K562 (cell line): ENCODE measurements at regions not wholly inside any gene's neighbourhood (a gene's known extent, or its start where the extent isn't known, plus 50 kb on each side); places are given as distances from the start of the nearest gene placed in this dataset.

Experiments
- ATAC-seq: fragments of 200-7000 bp; cut with Tn5 transposase; 3 replicates; pipeline ENCODE4 v1.9.1; 2020; ENCODE audit warnings: moderate library complexity
- BruUV-seq: library from RNA; stranded (reverse); fragments of 400-500 nt; replicated peaks from 2 replicates; lab custom pipeline; 2021; lab: Mats Ljungman, UMichigan
- CTCF ChIA-PET: fragments of 300-600 bp; formaldehyde crosslinking; extraction: SDS; loops from one replicate; lab custom pipeline; 2021; ENCODE audit warnings: low intra/inter-chr PET ratio; lab: Yijun Ruan, JAX
- POLR2A ChIA-PET: fragments of 300-600, 350-650 bp; sonication (Branson Sonifier 250); formaldehyde crosslinking; extraction: SDS; loops from one replicate; lab custom pipeline; 2021; ENCODE audit warnings: antibody characterized with exemption, inconsistent platforms; lab: Yijun Ruan, JAX
- DNase-seq, 4 experiments: peaks; one replicate each; pipeline versions ENCODE4 v3.0.0 to v3.0.0-alpha.2; 2011 to 2018; ENCODE audit warnings: low spot score in 3 of 4, mixed read lengths in 3 of 4; ENCODE audit errors: extremely low read depth in 1 of 4
- FAIRE-seq: peaks from 2 replicates; lab custom pipeline; 2011; peaks lifted over from hg19 to GRCh38; lab: Jason Lieb, UNC
- H2AFZ ChIP-seq: 2 replicates; pipeline ENCODE4 v1.6.0; 2011; ENCODE audit warnings: low read depth, low read length, control low read depth, inconsistent platforms
- H3K27ac ChIP-seq: fragments of 200-600 bp; 3 replicates; pipeline ENCODE4 v1.8.0; 2011; ENCODE audit warnings: low read depth, mild to moderate bottlenecking, control low read depth, inconsistent platforms, low read length, moderate library complexity, mixed read lengths; ENCODE audit errors: extremely low read depth
- H3K27me3 ChIP-seq, 2 experiments: fragments of 300-600 bp in 1 of 2; 2 replicates in 1 of 2; 3 replicates in 1 of 2; pipeline versions ENCODE4 v1.6.0 to v1.8.0; 2011; ENCODE audit warnings: inconsistent platforms in 2 of 2, low read length in 2 of 2, mild to moderate bottlenecking in 1 of 2, mixed read lengths in 1 of 2, moderate library complexity in 1 of 2; ENCODE audit not compliant: control insufficient read depth in 2 of 2, insufficient read depth in 2 of 2
- H3K36me3 ChIP-seq: fragments of 300-600 bp; 3 replicates; pipeline ENCODE4 v1.8.0; 2011; ENCODE audit warnings: mild to moderate bottlenecking, low read length, inconsistent platforms; ENCODE audit not compliant: control insufficient read depth, insufficient read depth
- H3K4me1 ChIP-seq, 2 experiments: fragments of 200-600 bp in 1 of 2; replicated peaks in 1 of 2; 2 replicates in 1 of 2; 3 replicates in 1 of 2; pipeline versions ENCODE4 v1.5.1 to v1.8.0; 2011; ENCODE audit warnings: inconsistent platforms in 2 of 2, low read length in 2 of 2, mild to moderate bottlenecking in 1 of 2, mixed read lengths in 1 of 2, moderate library complexity in 1 of 2; ENCODE audit not compliant: control insufficient read depth in 2 of 2, insufficient read depth in 2 of 2
- H3K4me2 ChIP-seq: 2 replicates; pipeline ENCODE4 v1.6.1; 2011; ENCODE audit warnings: low read length, control low read depth, inconsistent platforms, mixed read lengths; ENCODE audit not compliant: insufficient read depth
- H3K4me3 ChIP-seq: fragments of 200-600 bp; sonication (generic), shearing (Covaris generic); 2 replicates; pipeline ENCODE4 v1.5.1; 2016; ENCODE audit warnings: control low read depth, inconsistent platforms
- H3K79me2 ChIP-seq: fragments of 200-600 bp; 3 replicates; pipeline ENCODE4 v1.8.0; 2011; ENCODE audit warnings: low read length, inconsistent platforms; ENCODE audit not compliant: control insufficient read depth, insufficient read depth
- H3K9ac ChIP-seq, 2 experiments: 2 replicates each; pipeline versions ENCODE4 v1.6.0 to v1.6.1; 2011; ENCODE audit warnings: low read depth in 2 of 2, low read length in 2 of 2, control low read depth in 1 of 2, inconsistent platforms in 1 of 2, mild to moderate bottlenecking in 1 of 2, mixed read lengths in 1 of 2; ENCODE audit not compliant: insufficient read depth in 1 of 2
- H3K9me1 ChIP-seq: one replicate; pipeline ENCODE4 v1.6.0; 2011; ENCODE audit warnings: inconsistent platforms, mild to moderate bottlenecking, low read length, moderate library complexity; ENCODE audit not compliant: control insufficient read depth, insufficient read depth
- H3K9me3 ChIP-seq: replicated peaks from 2 replicates; pipeline ENCODE4 v1.5.1; 2011; ENCODE audit warnings: low read depth, low read length, inconsistent platforms; ENCODE audit not compliant: control insufficient read depth, insufficient read depth
- H4K20me1 ChIP-seq: replicated peaks from 2 replicates; pipeline ENCODE4 v1.6.1; 2011; ENCODE audit warnings: low read length, inconsistent platforms, mixed read lengths; ENCODE audit not compliant: control insufficient read depth, insufficient read depth
- FOXA3 ChIP-seq, 2 experiments: fragments of 450-650 bp in 1 of 2; sonication (generic) in 1 of 2; formaldehyde crosslinking; IDR thresholded peaks in 1 of 2; conservative IDR thresholded peaks in 1 of 2; 2 replicates each; pipeline versions ENCODE4 v1.4.0 to v1.8.0; 2020 to 2022; ENCODE audit warnings: mild to moderate bottlenecking in 2 of 2, missing genetic modification reagents in 1 of 2
- HDAC3 ChIP-seq: fragments of 450-650 bp; IDR thresholded peaks from 2 replicates; pipeline ENCODE4 v1.6.1; 2018; ENCODE audit warnings: borderline replicate concordance, mild to moderate bottlenecking, moderate library complexity; ENCODE audit not compliant: partially characterized antibody
- HDAC8 ChIP-seq: fragments of 450-650 bp; IDR thresholded peaks from 2 replicates; pipeline ENCODE4 v1.6.1; 2016; ENCODE audit warnings: mild to moderate bottlenecking, missing genetic modification characterization, moderate library complexity, missing compliant biosample characterization
- HDGF ChIP-seq: fragments of 450-650 bp; IDR thresholded peaks from 2 replicates; pipeline ENCODE4 v1.6.1; 2016
- NCOA2 ChIP-seq, 2 experiments: fragments of 450-650 bp; IDR thresholded peaks; 2 replicates each; pipeline ENCODE4 v1.6.1; 2018; ENCODE audit warnings: mild to moderate bottlenecking in 2 of 2, moderate library complexity in 1 of 2; ENCODE audit not compliant: partially characterized antibody in 2 of 2
- PTTG1 ChIP-seq: fragments of 450-650 bp; IDR thresholded peaks from 2 replicates; pipeline ENCODE4 v1.6.1; 2016; ENCODE audit warnings: low read depth, mild to moderate bottlenecking, missing genetic modification characterization, missing compliant biosample characterization
- RAD21 ChIP-seq, 2 experiments: fragments of 250-450 bp in 1 of 2; fragments of 450-650 bp in 1 of 2; sonication (Bioruptor Pico) in 1 of 2; formaldehyde crosslinking in 1 of 2; IDR thresholded peaks in 1 of 2; conservative IDR thresholded peaks in 1 of 2; 2 replicates each; pipeline versions ENCODE4 v1.4.0 to v1.8.0; 2020 to 2022; ENCODE audit warnings: mild to moderate bottlenecking in 2 of 2, moderate library complexity in 1 of 2
- SIX5 ChIP-seq, 2 experiments: IDR thresholded peaks; 2 replicates each; pipeline ENCODE4 v1.6.1; 2011; ENCODE audit warnings: low read length in 2 of 2, borderline replicate concordance in 1 of 2, low read depth in 1 of 2, mild to moderate bottlenecking in 1 of 2, moderate library complexity in 1 of 2; ENCODE audit not compliant: insufficient read depth in 1 of 2
- SMARCA4 ChIP-seq: fragments of 450-650 bp; IDR thresholded peaks from 2 replicates; pipeline ENCODE4 v1.6.1; 2016
- SNAPC5 ChIP-seq: fragments of 250-450 bp; sonication (Bioruptor Pico); IDR thresholded peaks from 2 replicates; pipeline ENCODE4 v1.8.0; 2021; ENCODE audit warnings: moderate library complexity, mild to moderate bottlenecking, inconsistent platforms
- TCF7 ChIP-seq: sonication (generic); IDR thresholded peaks from 2 replicates; pipeline ENCODE4 v1.6.1; 2016; ENCODE audit warnings: antibody characterized with exemption, borderline replicate concordance
- TGIF2 ChIP-seq: sonication (generic); formaldehyde crosslinking; IDR thresholded peaks from 2 replicates; pipeline ENCODE4 v1.8.1; 2022; ENCODE audit warnings: mild to moderate bottlenecking, missing genetic modification reagents, moderate library complexity
- TOE1 ChIP-seq, 2 experiments: fragments of 450-650 bp in 1 of 2; sonication (generic) in 1 of 2; formaldehyde crosslinking in 1 of 2; IDR thresholded peaks; 2 replicates each; pipeline versions ENCODE4 v1.7.1 to v1.8.0; 2016 to 2022; ENCODE audit warnings: borderline replicate concordance in 2 of 2, mild to moderate bottlenecking in 2 of 2, antibody characterized with exemption in 1 of 2, inconsistent platforms in 1 of 2, low read depth in 1 of 2, missing genetic modification reagents in 1 of 2, moderate library complexity in 1 of 2
- TSC22D4 ChIP-seq: fragments of 450-650 bp; IDR thresholded peaks from 2 replicates; pipeline ENCODE4 v1.6.1; 2016; ENCODE audit warnings: missing genetic modification characterization, missing biosample characterization, control low read depth
- ZNF445 ChIP-seq: fragments of 250-450 bp; sonication (Bioruptor Pico); IDR thresholded peaks from 2 replicates; pipeline ENCODE4 v1.4.0; 2020; ENCODE audit warnings: low read depth, mild to moderate bottlenecking, moderate library complexity
- ZNF551 ChIP-seq: fragments of 250-450 bp; sonication (Bioruptor Pico); IDR thresholded peaks from 2 replicates; pipeline ENCODE4 v1.5.0; 2021; ENCODE audit warnings: mild to moderate bottlenecking, moderate library complexity
- WGBS: fragments of 100-300 bp; shearing (Covaris generic); methylation state at CpG from one replicate; pipeline ENCODE4 v1.1.6; 2016; ENCODE audit warnings: low coverage, mixed read lengths; ENCODE audit not compliant: insufficient coverage; ENCODE audit errors: missing lambda C conversion rate; 5-methylcytosine and 5-hydroxymethylcytosine counted together
- in situ Hi-C: fragments of 300-500 bp; cut with MboI; formaldehyde crosslinking; loops from 4 replicates; pipeline ENCODE4 v1.15.0; 2018; ENCODE audit warnings: inconsistent platforms, mixed read lengths
- intact Hi-C: fragments of 100-400 bp; cut with micrococcal nuclease; formaldehyde crosslinking; loops from 2 replicates; pipeline ENCODE4 v1.14.2; 2022

- Histone ChIP-seq H3K27ac (no peak overlapping the region), H3K36me3 (no peaks in the 10 kb centered on the region), H3K4me1 (no peaks in the 10 kb centered on the region), H4K20me1 (no peaks in the 10 kb centered on the region), H3K79me2 (no peaks in the 10 kb centered on the region), H2AFZ (no peak overlapping the region), H3K27me3 (no peaks in the 10 kb centered on the region), H3K4me2 (no peak overlapping the region), H3K9me3 (no peaks in the 10 kb centered on the region; the same call in 1 of the 2 replicates), H3K9me1 (no peaks in the 10 kb centered on the region), H3K9ac (no peak overlapping the region), H3K4me3 (no peak overlapping the region)
- ATAC-seq = no peak
- no peak for TF ChIP-seq HDAC3
- TF ChIP-seq TSC22D4 = no peak
- peak in 1 of 2 experiments; percentile 9; a peak in 1 of 4 replicates for TF ChIP-seq RAD21 (CRISPR knock-in tag; conservative IDR thresholded peaks at IDR 0.05 in 1 of 2, IDR thresholded peaks at IDR 0.05 in 1 of 2)
- peak in 1 of 4 experiments; percentile 3 for DNase-seq
- 0% methylated on average over 6 of the region's 6 CpGs for WGBS
- FAIRE-seq = no peak
- intact Hi-C loops (no loop called here), in situ Hi-C loops (no loop called here)
- CTCF ChIA-PET = no interaction called here
- POLR2A ChIA-PET = no interaction called here
- no TSS peak for BruUV-seq
Measured at GRCh38 chr7:52260046-52260665, 775.3 kb upstream of the POM121L12 start.

- in situ Hi-C loops = no loop called here
Measured at GRCh38 chr7:52257890-52258289, 777.5 kb upstream of the POM121L12 start.

More at GRCh38 chr7:52257890-52258289, 777.5 kb upstream of the POM121L12 start:
- CTCF ChIA-PET = no interaction called here
- intact Hi-C loops = no loop called here
- no peaks in the 10 kb centered on the region for H3K9me1 ChIP-seq
- H3K4me3 ChIP-seq = no peak overlapping the region
- no peak overlapping the region for H3K9ac ChIP-seq
- BruUV-seq = no TSS peak
- FAIRE-seq (no peak), ATAC-seq (no peak), DNase-seq (no peak)
- H4K20me1 ChIP-seq = no peaks in the 10 kb centered on the region
- no peak overlapping the region for H2AFZ ChIP-seq
- POLR2A ChIA-PET = no interaction called here
- H3K9me3 ChIP-seq = no peaks in the 10 kb centered on the region; the same call in 1 of the 2 replicates
- no peaks in the 10 kb centered on the region for H3K36me3 ChIP-seq
- H3K4me1 ChIP-seq = no peaks in the 10 kb centered on the region
- 0% methylated on average over 2 of the region's 2 CpGs for WGBS
- no peaks in the 10 kb centered on the region for H3K79me2 ChIP-seq
- TF ChIP-seq TCF7 (no peak), SIX5 (IDR thresholded peaks at IDR 0.05; ENCODE audit: borderline replicate concordance in 1 of 2, insufficient read depth in 1 of 2, low read depth in 1 of 2, low read length in 2 of 2) (no peak), HDAC8 (tag) (no peak), TOE1 (IDR thresholded peaks at IDR 0.05; ENCODE audit: borderline replicate concordance) (no peak), TOE1 (CRISPR knock-in tag; IDR thresholded peaks at IDR 0.05; ENCODE audit: borderline replicate concordance, low read depth) (no peak), PTTG1 (tag) (no peak), ZNF551 (CRISPR knock-in tag) (no peak), SNAPC5 (CRISPR knock-in tag) (no peak), HDGF (no peak), SMARCA4 (no peak), ZNF445 (CRISPR knock-in tag) (no peak), NCOA2 (IDR thresholded peaks at IDR 0.05; ENCODE audit: partially characterized antibody in 2 of 2) (no peak), TGIF2 (CRISPR knock-in tag) (no peak), FOXA3 (CRISPR knock-in tag; conservative IDR thresholded peaks at IDR 0.05 in 1 of 2, IDR thresholded peaks at IDR 0.05 in 1 of 2) (no peak)
- TF ChIP-seq, all 486 proteins: peak for 0
- no peak overlapping the region for H3K4me2 ChIP-seq
- H3K27me3 ChIP-seq = no peaks in the 10 kb centered on the region
- H3K27ac ChIP-seq = no peak overlapping the region
